ENCODE measurements at regions not wholly inside any gene's neighbourhood (a gene's known extent, or its start where the extent isn't known, plus 50 kb on each side); places are given as distances from the start of the nearest gene placed in this dataset.

- 11 to 13% methylated on average over 4 of the region's 4 CpGs for WGBS, 2 experiments (ENCODE audit: low coverage in 1 of 2, low lambda C conversion rate in 2 of 2, missing lambda C conversion rate in 2 of 2)
- Histone ChIP-seq H3K79me2 (ENCODE audit: insufficient read depth) (no peaks in the 10 kb centered on the region), H3K27me3 (replicated peaks; ENCODE audit: insufficient read depth) (no peaks in the 10 kb centered on the region), H3K4me1 (ENCODE audit: insufficient read depth) (no peaks in the 10 kb centered on the region), H3K9ac (no peak overlapping the region), H2AFZ (no peak overlapping the region), H3K9me3 (ENCODE audit: low read depth) (no peaks in the 10 kb centered on the region), H3K4me2 (ENCODE audit: unreplicated experiment) (no peak overlapping the region), H3K4me3 (no peak overlapping the region), H3F3A (ENCODE audit: insufficient read depth) (no peaks in the 10 kb centered on the region), H3K9me2 (ENCODE audit: insufficient read depth) (no peaks in the 10 kb centered on the region), H3K27ac (no peak overlapping the region), H3K36me3 (ENCODE audit: low read depth) (no peaks in the 10 kb centered on the region), H4K20me1 (ENCODE audit: insufficient read depth) (no peaks in the 10 kb centered on the region)
- DNase-seq = no peak
- in situ Hi-C loops (cut with MboI) = no loop called here
- TF ChIP-seq EZH2phosphoT487 (IDR thresholded peaks at IDR 0.05; ENCODE audit: insufficient read depth, low read depth) (no peak), EZH2 (IDR thresholded peaks at IDR 0.05; ENCODE audit: insufficient read depth, poor library complexity, severe bottlenecking) (no peak)
Measured at GRCh38 chr3:80055306-80055705, 287.5 kb upstream of the ROBO1 start.

DNA sequence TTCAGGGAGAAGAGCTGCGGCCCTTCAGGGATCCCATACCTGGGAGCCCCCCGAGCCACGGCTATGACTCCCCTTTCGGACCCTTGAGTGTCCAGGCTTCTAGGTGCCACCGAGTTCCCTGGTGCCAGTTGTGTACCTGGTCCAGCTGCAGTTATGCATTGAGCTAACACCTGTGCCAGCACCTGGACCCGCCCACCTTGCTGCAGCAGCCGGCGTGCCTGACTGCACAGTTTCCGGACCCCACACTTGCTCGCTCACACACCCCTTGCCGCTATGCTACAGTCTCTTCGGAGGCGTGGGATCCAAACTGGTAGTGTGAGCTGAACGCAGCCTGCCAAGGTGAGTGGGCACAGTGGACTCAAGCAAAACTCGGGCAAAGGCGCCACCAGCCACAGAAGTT is 284.5 kb upstream of the ROBO1 start:
- H3K4me1 ChIP-seq (ENCODE audit: insufficient read depth) = no peaks in the 10 kb centered on the region
- no peaks in the 10 kb centered on the region for H3K27me3 ChIP-seq (replicated peaks; ENCODE audit: insufficient read depth)
- no peaks in the 10 kb centered on the region for H3F3A ChIP-seq (ENCODE audit: insufficient read depth)
- H3K27ac ChIP-seq = no peak overlapping the region
- H4K20me1 ChIP-seq (ENCODE audit: insufficient read depth) = no peaks in the 10 kb centered on the region
- no peak overlapping the region for H3K4me2 ChIP-seq (ENCODE audit: unreplicated experiment)
- no peak overlapping the region for H3K9ac ChIP-seq
- no peak for DNase-seq
- no peak overlapping the region for H3K4me3 ChIP-seq
- no peaks in the 10 kb centered on the region for H3K36me3 ChIP-seq (ENCODE audit: low read depth)
- H2AFZ ChIP-seq = no peak overlapping the region
- WGBS, 2 experiments (ENCODE audit: low coverage in 1 of 2, low lambda C conversion rate in 2 of 2, missing lambda C conversion rate in 2 of 2) = 53 to 56% methylated on average over 16 of the region's 16 CpGs
- in situ Hi-C loops (cut with MboI) = no loop called here
- H3K9me2 ChIP-seq (ENCODE audit: insufficient read depth) = no peaks in the 10 kb centered on the region
- no peaks in the 10 kb centered on the region for H3K79me2 ChIP-seq (ENCODE audit: insufficient read depth)
- TF ChIP-seq EZH2 (IDR thresholded peaks at IDR 0.05; ENCODE audit: insufficient read depth, poor library complexity, severe bottlenecking) (no peak), EZH2phosphoT487 (IDR thresholded peaks at IDR 0.05; ENCODE audit: insufficient read depth, low read depth) (no peak)
- no peaks in the 10 kb centered on the region for H3K9me3 ChIP-seq (ENCODE audit: low read depth)

- WGBS, 2 experiments (ENCODE audit: low coverage in 1 of 2, low lambda C conversion rate in 2 of 2, missing lambda C conversion rate in 2 of 2) = 62 to 65% methylated on average over 5 to 7 of the region's 7 CpGs
- H2AFZ ChIP-seq = no peak overlapping the region
Measured at GRCh38 chr3:80051602-80051962, 283.8 kb upstream of the ROBO1 start.

DNA sequence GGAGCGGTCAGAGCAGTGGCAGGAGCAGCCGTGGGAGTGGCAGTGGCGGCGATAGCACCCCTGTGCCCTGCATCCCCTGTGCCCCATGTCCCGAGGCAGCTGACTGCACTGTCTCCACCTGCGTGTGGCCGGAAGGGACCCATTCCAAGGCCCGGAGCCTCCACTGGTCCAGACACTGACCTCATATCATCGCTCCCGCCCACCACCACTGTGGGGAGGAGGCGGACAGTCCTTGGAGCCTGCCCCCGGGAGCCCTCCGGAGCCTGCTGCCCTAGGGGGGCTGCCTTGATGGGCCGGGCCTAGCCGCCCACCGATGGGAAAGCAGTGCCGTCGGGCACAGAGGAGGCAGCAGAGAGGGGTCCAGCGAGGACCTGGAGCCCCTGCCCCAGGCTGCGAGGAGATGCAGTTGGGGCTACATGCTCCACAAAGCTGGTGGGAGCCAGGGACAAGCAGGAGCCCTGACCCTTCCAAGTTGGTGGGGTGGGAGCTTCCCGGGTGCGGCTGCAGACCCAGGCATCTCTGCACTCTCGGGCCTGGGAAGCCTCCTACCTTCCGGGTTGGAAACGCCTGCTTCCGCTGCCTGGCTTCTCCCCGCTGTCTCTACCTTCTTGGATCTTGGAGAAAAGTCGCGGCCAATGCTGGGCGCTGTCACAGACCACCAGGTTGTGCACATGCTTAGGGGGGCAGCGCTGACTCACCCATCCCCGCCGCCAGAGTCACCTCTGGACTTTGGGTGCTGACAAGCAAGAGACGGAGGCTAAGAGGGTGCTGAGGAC is 283.2 kb upstream of the ROBO1 start:
- Histone ChIP-seq H3K27ac (no peak overlapping the region), H3K9me3 (ENCODE audit: low read depth) (no peaks in the 10 kb centered on the region), H3K36me3 (ENCODE audit: low read depth) (no peaks in the 10 kb centered on the region), H3F3A (ENCODE audit: insufficient read depth) (no peaks in the 10 kb centered on the region), H2AFZ (no peak overlapping the region), H3K9me2 (ENCODE audit: insufficient read depth) (no peaks in the 10 kb centered on the region), H3K4me1 (ENCODE audit: insufficient read depth) (no peaks in the 10 kb centered on the region), H3K27me3 (replicated peaks; ENCODE audit: insufficient read depth) (no peaks in the 10 kb centered on the region), H3K4me3 (no peak overlapping the region), H4K20me1 (ENCODE audit: insufficient read depth) (no peaks in the 10 kb centered on the region), H3K9ac (no peak overlapping the region), H3K79me2 (ENCODE audit: insufficient read depth) (no peaks in the 10 kb centered on the region), H3K4me2 (ENCODE audit: unreplicated experiment) (no peak overlapping the region)
- WGBS, 2 experiments (ENCODE audit: low coverage in 1 of 2, low lambda C conversion rate in 2 of 2, missing lambda C conversion rate in 2 of 2) = 56 to 67% methylated on average over 29 to 34 of the region's 34 CpGs
- TF ChIP-seq EZH2 (IDR thresholded peaks at IDR 0.05; ENCODE audit: insufficient read depth, poor library complexity, severe bottlenecking) (no peak), EZH2phosphoT487 (IDR thresholded peaks at IDR 0.05; ENCODE audit: insufficient read depth, low read depth) (no peak)
- in situ Hi-C loops (cut with MboI) = no loop called here
- DNase-seq = no peak

More at GRCh38 chr3:80051602-80051962, 283.8 kb upstream of the ROBO1 start:
- Histone ChIP-seq H3K9me2 (ENCODE audit: insufficient read depth) (no peaks in the 10 kb centered on the region), H3K79me2 (ENCODE audit: insufficient read depth) (no peaks in the 10 kb centered on the region), H3K27me3 (replicated peaks; ENCODE audit: insufficient read depth) (no peaks in the 10 kb centered on the region), H3K4me2 (ENCODE audit: unreplicated experiment) (no peak overlapping the region), H3K9ac (no peak overlapping the region), H3K27ac (no peak overlapping the region), H3F3A (ENCODE audit: insufficient read depth) (no peaks in the 10 kb centered on the region), H3K4me1 (ENCODE audit: insufficient read depth) (no peaks in the 10 kb centered on the region), H4K20me1 (ENCODE audit: insufficient read depth) (no peaks in the 10 kb centered on the region), H3K9me3 (ENCODE audit: low read depth) (no peaks in the 10 kb centered on the region), H3K36me3 (ENCODE audit: low read depth) (no peaks in the 10 kb centered on the region), H3K4me3 (no peak overlapping the region)
- no peak for DNase-seq
- in situ Hi-C loops (cut with MboI) = no loop called here
- TF ChIP-seq EZH2 (IDR thresholded peaks at IDR 0.05; ENCODE audit: insufficient read depth, poor library complexity, severe bottlenecking) (no peak), EZH2phosphoT487 (IDR thresholded peaks at IDR 0.05; ENCODE audit: insufficient read depth, low read depth) (no peak)
